ENCODE measurements at regions not wholly inside any gene's neighbourhood (a gene's known extent, or its start where the extent isn't known, plus 50 kb on each side); places are given as distances from the start of the nearest gene placed in this dataset.

- no peak for TF ChIP-seq TAF1 (IDR thresholded peaks at IDR 0.05; ENCODE audit: borderline replicate concordance, insufficient read depth, low read length)
- no peak for TF ChIP-seq REST (IDR thresholded peaks at IDR 0.05; ENCODE audit: insufficient read depth in 1 of 2, low read depth in 2 of 2, low read length in 2 of 2)
Observed at GRCh38 chr2:7924023-7924762, 757.7 kb upstream of the ID2 start.
